ENCODE measurements at regions not wholly inside any gene's neighbourhood (a gene's known extent, or its start where the extent isn't known, plus 50 kb on each side); places are given as distances from the start of the nearest gene placed in this dataset.

GRCh38 chr19:29428071-29428470 is 97.7 kb upstream of the VSTM2B start:
- DNase-seq (ENCODE audit: low read depth in 2 of 2), result no peak

- DNase-seq (ENCODE audit: low read depth in 2 of 2), result no peak
These were observed 96.8 kb upstream of the VSTM2B start for GRCh38 chr19:29429021-29429420.

- no peak for DNase-seq (ENCODE audit: low read depth in 2 of 2)
These were observed 96.2 kb upstream of the VSTM2B start for GRCh38 chr19:29429581-29429980.

GRCh38 chr19:29431332-29431731 is 94.5 kb upstream of the VSTM2B start:
- no peak for DNase-seq (ENCODE audit: low read depth in 2 of 2)

GRCh38 chr19:29432677-29433076 is 93.1 kb upstream of the VSTM2B start:
- DNase-seq (ENCODE audit: low read depth in 2 of 2), result no peak

- no peak for DNase-seq (ENCODE audit: low read depth in 2 of 2)
These were observed 89.1 kb upstream of the VSTM2B start for GRCh38 chr19:29436591-29437103.

- DNase-seq (ENCODE audit: low read depth in 2 of 2), result no peak
These were observed 86.8 kb upstream of the VSTM2B start for GRCh38 chr19:29439021-29439420.

GRCh38 chr19:29439688-29440550 is 85.9 kb upstream of the VSTM2B start:
- no peak for DNase-seq (ENCODE audit: low read depth in 2 of 2)

- DNase-seq (ENCODE audit: low read depth in 2 of 2), result no peak
These were observed 83.7 kb upstream of the VSTM2B start for GRCh38 chr19:29442094-29442493.

- DNase-seq (ENCODE audit: low read depth in 2 of 2), result no peak
These were observed 82.9 kb upstream of the VSTM2B start for GRCh38 chr19:29442910-29443309.

GRCh38 chr19:29445246-29445645 is 80.5 kb upstream of the VSTM2B start:
- no peak for DNase-seq (ENCODE audit: low read depth in 2 of 2)

GRCh38 chr19:29446361-29446760 is 79.4 kb upstream of the VSTM2B start:
- no peak for DNase-seq (ENCODE audit: low read depth in 2 of 2)

GRCh38 chr19:29448046-29448445 is 77.7 kb upstream of the VSTM2B start:
- no peak for DNase-seq (ENCODE audit: low read depth in 2 of 2)

GRCh38 chr19:29449371-29449770 is 76.4 kb upstream of the VSTM2B start:
- DNase-seq (ENCODE audit: low read depth in 2 of 2), result no peak

- no peak for DNase-seq (ENCODE audit: low read depth in 2 of 2)
These were observed 75.5 kb upstream of the VSTM2B start for GRCh38 chr19:29450306-29450705.

GRCh38 chr19:29450812-29451211 is 75.0 kb upstream of the VSTM2B start:
- DNase-seq (ENCODE audit: low read depth in 2 of 2), result no peak

GRCh38 chr19:29454109-29454508 is 71.7 kb upstream of the VSTM2B start:
- DNase-seq (ENCODE audit: low read depth in 2 of 2), result no peak

GRCh38 chr19:29457413-29457812 is 68.4 kb upstream of the VSTM2B start:
- DNase-seq (ENCODE audit: low read depth in 2 of 2), result no peak

- no peak for DNase-seq (ENCODE audit: low read depth in 2 of 2)
These were observed 57.9 kb upstream of the VSTM2B start for GRCh38 chr19:29467824-29468401.

GRCh38 chr19:29475469-29475868 is 50.3 kb upstream of the VSTM2B start:
- DNase-seq (ENCODE audit: low read depth in 2 of 2), result no peak
